ENCODE measurements at regions not wholly inside any gene's neighbourhood (a gene's known extent, or its start where the extent isn't known, plus 50 kb on each side); places are given as distances from the start of the nearest gene placed in this dataset.

DNA sequence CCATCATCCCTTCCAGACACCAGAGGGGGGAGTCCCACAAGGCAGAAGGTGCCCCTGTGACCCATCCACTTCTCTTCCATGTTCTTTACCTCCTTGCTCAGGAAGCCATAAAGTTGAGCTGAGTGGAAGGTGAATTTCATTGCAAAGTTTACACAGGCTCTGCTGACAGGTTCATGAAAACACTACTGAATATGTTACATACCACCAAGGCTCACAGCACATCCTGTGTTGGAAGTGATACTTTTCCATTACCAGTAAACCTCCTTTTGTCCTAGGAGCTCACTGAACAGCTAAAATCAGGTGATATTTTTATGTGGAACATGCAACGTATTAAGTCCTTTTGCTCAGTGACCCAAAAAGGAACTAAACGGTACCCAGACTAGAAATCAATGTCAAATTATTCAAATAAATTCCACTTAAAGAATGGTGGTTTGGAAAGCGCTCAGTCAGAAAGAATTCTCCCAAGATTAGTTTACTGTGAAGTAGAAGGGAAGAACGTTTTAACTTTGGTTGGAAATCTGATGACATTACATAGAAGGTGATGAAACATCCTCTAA, 196.2 kb upstream of the NUDT4 start:
- DNase-seq (ENCODE audit: low spot score) (no peak), ATAC-seq (no peak)
- Histone ChIP-seq H3K9me2 (ENCODE audit: insufficient read depth) (no peaks in the 10 kb centered on the region; the same call in 1 of the 2 replicates), H3K27ac (ENCODE audit: low read depth) (no peak overlapping the region), H3K79me2 (replicated peaks; ENCODE audit: insufficient read depth) (no peaks in the 10 kb centered on the region), H3K36me3 (ENCODE audit: insufficient read depth) (no peaks in the 10 kb centered on the region), H2AFZ (no peak overlapping the region), H4K20me1 (replicated peaks; ENCODE audit: insufficient read depth) (no peaks in the 10 kb centered on the region), H3K4me1 (ENCODE audit: insufficient read depth) (no peaks in the 10 kb centered on the region), H3K4me2 (no peak overlapping the region), H3K27me3 (ENCODE audit: insufficient read depth) (no peaks in the 10 kb centered on the region), H3F3A (replicated peaks; ENCODE audit: low read depth) (no peaks in the 10 kb centered on the region), H3K4me3 (no peak overlapping the region)
- H3K27ac Mint-ChIP-seq = no peak overlapping the region
- no peak overlapping the region for H3K4me3 Mint-ChIP-seq
- no peak for TF ChIP-seq ZNF331 (CRISPR knock-in tag; IDR thresholded peaks at IDR 0.05; ENCODE audit: low read depth)
- TF ChIP-seq, protein P1, sequence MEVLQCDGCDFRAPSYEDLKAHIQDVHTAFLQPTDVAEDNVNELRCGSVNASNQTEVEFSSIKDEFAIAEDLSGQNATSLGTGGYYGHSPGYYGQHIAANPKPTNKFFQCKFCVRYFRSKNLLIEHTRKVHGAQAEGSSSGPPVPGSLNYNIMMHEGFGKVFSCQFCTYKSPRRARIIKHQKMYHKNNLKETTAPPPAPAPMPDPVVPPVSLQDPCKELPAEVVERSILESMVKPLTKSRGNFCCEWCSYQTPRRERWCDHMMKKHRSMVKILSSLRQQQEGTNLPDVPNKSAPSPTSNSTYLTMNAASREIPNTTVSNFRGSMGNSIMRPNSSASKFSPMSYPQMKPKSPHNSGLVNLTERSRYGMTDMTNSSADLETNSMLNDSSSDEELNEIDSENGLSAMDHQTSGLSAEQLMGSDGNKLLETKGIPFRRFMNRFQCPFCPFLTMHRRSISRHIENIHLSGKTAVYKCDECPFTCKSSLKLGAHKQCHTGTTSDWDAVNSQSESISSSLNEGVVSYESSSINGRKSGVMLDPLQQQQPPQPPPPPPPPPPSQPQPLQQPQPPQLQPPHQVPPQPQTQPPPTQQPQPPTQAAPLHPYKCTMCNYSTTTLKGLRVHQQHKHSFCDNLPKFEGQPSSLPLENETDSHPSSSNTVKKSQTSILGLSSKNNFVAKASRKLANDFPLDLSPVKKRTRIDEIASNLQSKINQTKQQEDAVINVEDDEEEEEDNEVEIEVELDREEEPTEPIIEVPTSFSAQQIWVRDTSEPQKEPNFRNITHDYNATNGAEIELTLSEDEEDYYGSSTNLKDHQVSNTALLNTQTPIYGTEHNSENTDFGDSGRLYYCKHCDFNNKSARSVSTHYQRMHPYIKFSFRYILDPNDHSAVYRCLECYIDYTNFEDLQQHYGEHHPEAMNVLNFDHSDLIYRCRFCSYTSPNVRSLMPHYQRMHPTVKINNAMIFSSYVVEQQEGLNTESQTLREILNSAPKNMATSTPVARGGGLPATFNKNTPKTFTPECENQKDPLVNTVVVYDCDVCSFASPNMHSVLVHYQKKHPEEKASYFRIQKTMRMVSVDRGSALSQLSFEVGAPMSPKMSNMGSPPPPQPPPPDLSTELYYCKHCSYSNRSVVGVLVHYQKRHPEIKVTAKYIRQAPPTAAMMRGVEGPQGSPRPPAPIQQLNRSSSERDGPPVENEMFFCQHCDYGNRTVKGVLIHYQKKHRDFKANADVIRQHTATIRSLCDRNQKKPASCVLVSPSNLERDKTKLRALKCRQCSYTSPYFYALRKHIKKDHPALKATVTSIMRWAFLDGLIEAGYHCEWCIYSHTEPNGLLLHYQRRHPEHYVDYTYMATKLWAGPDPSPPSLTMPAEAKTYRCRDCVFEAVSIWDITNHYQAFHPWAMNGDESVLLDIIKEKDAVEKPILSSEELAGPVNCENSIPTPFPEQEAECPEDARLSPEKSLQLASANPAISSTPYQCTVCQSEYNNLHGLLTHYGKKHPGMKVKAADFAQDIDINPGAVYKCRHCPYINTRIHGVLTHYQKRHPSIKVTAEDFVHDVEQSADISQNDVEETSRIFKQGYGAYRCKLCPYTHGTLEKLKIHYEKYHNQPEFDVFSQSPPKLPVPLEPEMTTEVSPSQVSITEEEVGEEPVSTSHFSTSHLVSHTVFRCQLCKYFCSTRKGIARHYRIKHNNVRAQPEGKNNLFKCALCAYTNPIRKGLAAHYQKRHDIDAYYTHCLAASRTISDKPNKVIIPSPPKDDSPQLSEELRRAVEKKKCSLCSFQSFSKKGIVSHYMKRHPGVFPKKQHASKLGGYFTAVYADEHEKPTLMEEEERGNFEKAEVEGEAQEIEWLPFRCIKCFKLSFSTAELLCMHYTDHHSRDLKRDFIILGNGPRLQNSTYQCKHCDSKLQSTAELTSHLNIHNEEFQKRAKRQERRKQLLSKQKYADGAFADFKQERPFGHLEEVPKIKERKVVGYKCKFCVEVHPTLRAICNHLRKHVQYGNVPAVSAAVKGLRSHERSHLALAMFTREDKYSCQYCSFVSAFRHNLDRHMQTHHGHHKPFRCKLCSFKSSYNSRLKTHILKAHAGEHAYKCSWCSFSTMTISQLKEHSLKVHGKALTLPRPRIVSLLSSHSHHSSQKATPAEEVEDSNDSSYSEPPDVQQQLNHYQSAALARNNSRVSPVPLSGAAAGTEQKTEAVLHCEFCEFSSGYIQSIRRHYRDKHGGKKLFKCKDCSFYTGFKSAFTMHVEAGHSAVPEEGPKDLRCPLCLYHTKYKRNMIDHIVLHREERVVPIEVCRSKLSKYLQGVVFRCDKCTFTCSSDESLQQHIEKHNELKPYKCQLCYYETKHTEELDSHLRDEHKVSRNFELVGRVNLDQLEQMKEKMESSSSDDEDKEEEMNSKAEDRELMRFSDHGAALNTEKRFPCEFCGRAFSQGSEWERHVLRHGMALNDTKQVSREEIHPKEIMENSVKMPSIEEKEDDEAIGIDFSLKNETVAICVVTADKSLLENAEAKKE (CRISPR knock-in tag; IDR thresholded peaks at IDR 0.05) = no peak
- TF ChIP-seq EZH2 (IDR thresholded peaks at IDR 0.05; ENCODE audit: low read depth, unreplicated experiment) = no peak
- no peak for TF ChIP-seq CREB1 (CRISPR knock-in tag; IDR thresholded peaks at IDR 0.05; ENCODE audit: low read depth)
- no peak for TF ChIP-seq JUNB (IDR thresholded peaks at IDR 0.05; ENCODE audit: unreplicated experiment)
- TF ChIP-seq REST (IDR thresholded peaks at IDR 0.05; ENCODE audit: unreplicated experiment) = no peak
- TF ChIP-seq POLR2AphosphoS5 (IDR thresholded peaks at IDR 0.05; ENCODE audit: low read depth) = no peak
- TF ChIP-seq, protein P2, sequence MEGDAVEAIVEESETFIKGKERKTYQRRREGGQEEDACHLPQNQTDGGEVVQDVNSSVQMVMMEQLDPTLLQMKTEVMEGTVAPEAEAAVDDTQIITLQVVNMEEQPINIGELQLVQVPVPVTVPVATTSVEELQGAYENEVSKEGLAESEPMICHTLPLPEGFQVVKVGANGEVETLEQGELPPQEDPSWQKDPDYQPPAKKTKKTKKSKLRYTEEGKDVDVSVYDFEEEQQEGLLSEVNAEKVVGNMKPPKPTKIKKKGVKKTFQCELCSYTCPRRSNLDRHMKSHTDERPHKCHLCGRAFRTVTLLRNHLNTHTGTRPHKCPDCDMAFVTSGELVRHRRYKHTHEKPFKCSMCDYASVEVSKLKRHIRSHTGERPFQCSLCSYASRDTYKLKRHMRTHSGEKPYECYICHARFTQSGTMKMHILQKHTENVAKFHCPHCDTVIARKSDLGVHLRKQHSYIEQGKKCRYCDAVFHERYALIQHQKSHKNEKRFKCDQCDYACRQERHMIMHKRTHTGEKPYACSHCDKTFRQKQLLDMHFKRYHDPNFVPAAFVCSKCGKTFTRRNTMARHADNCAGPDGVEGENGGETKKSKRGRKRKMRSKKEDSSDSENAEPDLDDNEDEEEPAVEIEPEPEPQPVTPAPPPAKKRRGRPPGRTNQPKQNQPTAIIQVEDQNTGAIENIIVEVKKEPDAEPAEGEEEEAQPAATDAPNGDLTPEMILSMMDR (conservative IDR thresholded peaks at IDR 0.05; ENCODE audit: low read depth in 2 of 2) = no peak
- no peak for TF ChIP-seq NANOG (IDR thresholded peaks at IDR 0.05; ENCODE audit: borderline replicate concordance)
- no peak for TF ChIP-seq STAT1 (IDR thresholded peaks at IDR 0.05; ENCODE audit: unreplicated experiment)
- TF ChIP-seq, protein P3, sequence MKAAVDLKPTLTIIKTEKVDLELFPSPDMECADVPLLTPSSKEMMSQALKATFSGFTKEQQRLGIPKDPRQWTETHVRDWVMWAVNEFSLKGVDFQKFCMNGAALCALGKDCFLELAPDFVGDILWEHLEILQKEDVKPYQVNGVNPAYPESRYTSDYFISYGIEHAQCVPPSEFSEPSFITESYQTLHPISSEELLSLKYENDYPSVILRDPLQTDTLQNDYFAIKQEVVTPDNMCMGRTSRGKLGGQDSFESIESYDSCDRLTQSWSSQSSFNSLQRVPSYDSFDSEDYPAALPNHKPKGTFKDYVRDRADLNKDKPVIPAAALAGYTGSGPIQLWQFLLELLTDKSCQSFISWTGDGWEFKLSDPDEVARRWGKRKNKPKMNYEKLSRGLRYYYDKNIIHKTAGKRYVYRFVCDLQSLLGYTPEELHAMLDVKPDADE (IDR thresholded peaks at IDR 0.05) = no peak
- no peak for TF ChIP-seq EZH2phosphoT487 (IDR thresholded peaks at IDR 0.05; ENCODE audit: unreplicated experiment)
- peaks cover 5% of the 10 kb centered on the region for H3K27me3 Mint-ChIP-seq (ENCODE audit: insufficient read depth, low read depth, poor library complexity)
- no peaks in the 10 kb centered on the region for H3K4me1 Mint-ChIP-seq
- peaks cover 10% of the 10 kb centered on the region; the same call in 2 of the 3 replicates for H3K36me3 Mint-ChIP-seq (ENCODE audit: low read depth)
- peaks cover 22% of the 10 kb centered on the region for H3K9me3 Mint-ChIP-seq
